ENCODE measurements at regions not wholly inside any gene's neighbourhood (a gene's known extent, or its start where the extent isn't known, plus 50 kb on each side); places are given as distances from the start of the nearest gene placed in this dataset.

- no peak for TF ChIP-seq SUZ12 (IDR thresholded peaks at IDR 0.05; ENCODE audit: low read length)
These were observed 448.5 kb downstream of the CSNK1G3 start (continued) for GRCh38 chr5:123960526-123960925.

GRCh38 chr5:123951582-123951977 lies 439.6 kb downstream of the CSNK1G3 start:
- Histone ChIP-seq H3K18ac (ENCODE audit: extremely low read depth, low read length) (no peak overlapping the region), H2BK5ac (ENCODE audit: low read depth, low read length) (no peak overlapping the region), H4K5ac (ENCODE audit: insufficient read length, low read depth, low read length) (no peak overlapping the region), H3K23me2 (ENCODE audit: low read depth, low read length) (no peaks in the 10 kb centered on the region; the same call in 1 of the 2 replicates), H2AFZ (ENCODE audit: low read length) (no peak overlapping the region), H2BK20ac (ENCODE audit: low read length) (no peak overlapping the region), H3K4me1 (replicated peaks in 1 of 4; ENCODE audit: control insufficient read depth in 3 of 4, insufficient read depth in 4 of 4, low read length in 3 of 4) (no peaks in the 10 kb centered on the region), H3K27ac (ENCODE audit: low read depth, low read length) (no peak overlapping the region), H3K4me3 (ENCODE audit: extremely low read depth in 1 of 4, insufficient read depth in 2 of 4, low read depth in 3 of 4, low read length in 4 of 4) (no peak overlapping the region), H3K79me1 (ENCODE audit: low read depth, low read length) (no peaks in the 10 kb centered on the region), H2BK15ac (ENCODE audit: low read length) (no peak overlapping the region), H3K9me3 (ENCODE audit: insufficient read depth in 2 of 2, low read depth in 1 of 2, low read length in 1 of 2) (peaks cover 2 to 8% of the 10 kb centered on the region in 2 experiments; a peak in 1 of 4 replicates), H3K36me3 (ENCODE audit: control insufficient read depth in 2 of 4, insufficient read depth in 4 of 4, low read length in 3 of 4) (no peaks in the 10 kb centered on the region), H3K79me2 (ENCODE audit: control insufficient read depth in 1 of 2, insufficient read depth in 2 of 2, low read length in 2 of 2) (no peaks in the 10 kb centered on the region), H4K91ac (replicated peaks; ENCODE audit: insufficient read length, low read length) (no peak overlapping the region), H3K23ac (ENCODE audit: insufficient read length) (no peak overlapping the region), H3K4ac (replicated peaks; ENCODE audit: insufficient read length, low read depth, low read length) (no peak overlapping the region), H2BK120ac (replicated peaks; ENCODE audit: low read depth, low read length) (no peak overlapping the region), H4K8ac (ENCODE audit: extremely low read depth, insufficient read depth, low read length) (no peak overlapping the region), H4K20me1 (replicated peaks in 1 of 2; ENCODE audit: control insufficient read depth in 1 of 2, insufficient read depth in 2 of 2, low read length in 2 of 2) (no peaks in the 10 kb centered on the region), H3K9ac (replicated peaks in 1 of 4; ENCODE audit: extremely low read depth in 1 of 4, low read depth in 3 of 4, low read length in 3 of 4) (no peak overlapping the region), H3K27me3 (replicated peaks in 1 of 4; ENCODE audit: control insufficient read depth in 3 of 4, extremely low read depth in 1 of 4, insufficient read depth in 3 of 4, low read length in 3 of 4) (no peaks in the 10 kb centered on the region), H2BK12ac (ENCODE audit: low read depth, low read length) (no peak overlapping the region), H2AK5ac (ENCODE audit: low read depth, low read length) (no peak overlapping the region), H3K14ac (ENCODE audit: insufficient read length) (no peak overlapping the region), H3K56ac (replicated peaks; ENCODE audit: insufficient read length, low read depth, low read length) (no peak overlapping the region), H3K4me2 (ENCODE audit: insufficient read depth in 1 of 2, low read depth in 2 of 2, low read length in 2 of 2) (no peak overlapping the region)
- no peak for FAIRE-seq
- POLR2A ChIA-PET (ENCODE audit: partially characterized antibody): no interaction called here
- CTCF ChIA-PET (ENCODE audit: partially characterized antibody): no interaction called here
- 78% methylated on average over 3 of the region's 3 CpGs; no CpG with 5 or more reads in 1 of the 2 experiments for WGBS, 2 experiments (ENCODE audit: extremely low coverage in 1 of 2, insufficient coverage in 1 of 2, insufficient read length in 1 of 2, insufficient replicate concordance in 2 of 2, low coverage in 1 of 2, low lambda C conversion rate in 2 of 2, missing lambda C conversion rate in 1 of 2)
- no peak for DNase-seq (ENCODE audit: low read depth in 1 of 2, low spot score in 2 of 2)
- TF ChIP-seq FOSL1 (IDR thresholded peaks at IDR 0.05; ENCODE audit: insufficient read depth, low read depth, low read length) (no peak), SIN3A (conservative IDR thresholded peaks at IDR 0.05 in 1 of 2, IDR thresholded peaks at IDR 0.05 in 1 of 2; ENCODE audit: low read depth in 1 of 2, low read length in 2 of 2) (no peak), SP1 (IDR thresholded peaks at IDR 0.05; ENCODE audit: low read depth, low read length) (no peak)

All from H1 (cell line).